Gastrocnemius medialis (tissue), 4 donors: ENCODE measurements at regions not wholly inside any gene's neighbourhood (a gene's known extent, or its start where the extent isn't known, plus 50 kb on each side); places are given as distances from the start of the nearest gene placed in this dataset.

Experiments used
- ATAC-seq, 2 donors: fragments of 150-250 bp; one replicate each; pipeline ENCODE4 v1.9.1; 2016
- DNase-seq, 2 donors: peaks; one replicate each; pipeline ENCODE4 v3.0.0-alpha.2; 2019
- H3K27ac ChIP-seq, 4 donors: fragments of 200-600 bp; sonication (generic); 1 replicate in 1 of 4; 2 replicates in 3 of 4; pipeline ENCODE4 v1.5.1; 2016 to 2018; ENCODE audit warnings: mild to moderate bottlenecking in 2 of 4, moderate library complexity in 1 of 4
- H3K27me3 ChIP-seq, 3 donors: fragments of 200-600 bp; sonication (generic) in 2 of 3; 1 replicate in 1 of 3; 2 replicates in 2 of 3; pipeline versions ENCODE4 v1.5.1 to v1.6.0; 2016 to 2019; ENCODE audit warnings: mild to moderate bottlenecking in 1 of 3, moderate library complexity in 1 of 3
- H3K36me3 ChIP-seq, 2 donors: fragments of 200-600 bp; sonication (generic) in 1 of 2; one replicate each; pipeline ENCODE4 v1.5.1; 2017 to 2018
- H3K4me1 ChIP-seq, 2 donors: fragments of 200-600 bp; sonication (generic) in 1 of 2; one replicate each; pipeline ENCODE4 v1.5.1; 2016 to 2017; ENCODE audit warnings: mild to moderate bottlenecking in 2 of 2
- H3K4me3 ChIP-seq, 4 donors: fragments of 200-600 bp; sonication (generic) in 3 of 4; 1 replicate in 1 of 4; 2 replicates in 3 of 4; pipeline ENCODE4 v1.5.1; 2016 to 2019; ENCODE audit warnings: mild to moderate bottlenecking in 2 of 4
- H3K9me3 ChIP-seq, 3 donors: fragments of 200-600 bp; sonication (generic) in 2 of 3; 1 replicate in 1 of 3; 2 replicates in 2 of 3; pipeline ENCODE4 v1.5.1; 2016 to 2019
- CTCF ChIP-seq, 5 experiments: fragments of 450-650 bp in 3 of 5; fragments of 200-600 bp in 2 of 5; sonication (generic) in 2 of 5; IDR thresholded peaks in 4 of 5; conservative IDR thresholded peaks in 1 of 5; 1 replicate in 4 of 5; 2 replicates in 1 of 5; pipeline ENCODE4 v1.5.1; 2016 to 2019; ENCODE audit warnings: antibody characterized with exemption in 5 of 5, mild to moderate bottlenecking in 3 of 5, moderate library complexity in 3 of 5
- POLR2A ChIP-seq, 2 donors: fragments of 450-650 bp; IDR thresholded peaks; one replicate each; pipeline ENCODE4 v1.6.1; 2017; ENCODE audit warnings: antibody characterized with exemption in 2 of 2, mild to moderate bottlenecking in 2 of 2, moderate library complexity in 2 of 2
- in situ Hi-C, 4 donors: fragments of 200-750 bp; cut with MboI; loops; one replicate each; pipeline versions ENCODE4 v1.15.0 to v1.8.0; 2017; ENCODE audit warnings: low sequenced_read_pairs in 4 of 4
- intact Hi-C: fragments of 100-400 bp; cut with DNase I; formaldehyde crosslinking; loops from one replicate; pipeline ENCODE4 v1.15.1; 2023; ENCODE audit warnings: low total_unique reads

DNA sequence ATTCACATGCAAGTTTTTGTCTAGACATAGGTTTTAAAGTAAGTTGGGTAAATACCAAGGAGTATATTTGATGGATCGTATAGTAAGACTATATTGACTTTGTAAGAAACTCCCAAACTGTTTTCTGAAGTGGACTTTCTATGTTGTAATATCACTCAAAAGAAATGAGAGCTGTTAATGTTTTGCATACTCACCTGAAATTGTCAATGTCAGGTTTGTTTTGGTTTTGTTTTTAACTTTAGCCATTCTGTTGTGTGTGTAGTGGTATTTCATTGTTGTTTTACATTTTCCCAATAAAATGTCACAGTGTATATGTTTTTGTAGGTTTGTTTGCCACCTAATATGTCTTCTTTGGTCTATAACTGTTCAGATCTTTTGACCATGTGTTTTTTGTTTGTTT lies 375.7 kb upstream of the CDH9 start:
- no peaks in the 10 kb centered on the region for H3K9me3 ChIP-seq
- no peaks in the 10 kb centered on the region for H3K36me3 ChIP-seq
- TF ChIP-seq CTCF (IDR thresholded peaks at IDR 0.05 in 4 of 5, conservative IDR thresholded peaks at IDR 0.05 in 1 of 5) (no peak), POLR2A (IDR thresholded peaks at IDR 0.05) (no peak)
- in situ Hi-C loops (no loop called here), intact Hi-C loops (no loop called here)
- H3K27ac ChIP-seq = no peak overlapping the region
- ATAC-seq = no peak
- H3K27me3 ChIP-seq = no peaks in the 10 kb centered on the region
- no peak overlapping the region for H3K4me3 ChIP-seq
- no peaks in the 10 kb centered on the region for H3K4me1 ChIP-seq
- no peak for DNase-seq

DNA sequence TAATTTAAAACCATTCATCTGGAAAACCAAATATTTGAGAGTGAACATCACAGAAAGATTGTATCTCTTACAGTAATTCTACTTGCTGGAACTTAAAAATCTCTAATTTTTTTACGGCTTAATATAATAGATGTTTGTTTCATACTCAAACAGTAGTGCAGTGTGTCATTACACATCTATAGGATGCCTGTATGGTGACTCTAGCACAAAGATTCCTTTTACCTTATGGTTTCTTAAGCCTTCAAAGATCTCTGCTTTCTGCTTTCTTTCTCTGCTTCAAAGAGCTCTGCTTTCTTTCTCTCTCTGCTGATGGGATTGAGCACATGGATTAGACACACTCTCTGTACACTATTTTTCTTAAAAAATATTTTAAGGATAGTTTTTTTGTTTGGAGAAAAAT lies 374.0 kb upstream of the CDH9 start:
- no peak for TF ChIP-seq CTCF (IDR thresholded peaks at IDR 0.05 in 4 of 5, conservative IDR thresholded peaks at IDR 0.05 in 1 of 5)
- no peak for TF ChIP-seq POLR2A (IDR thresholded peaks at IDR 0.05)
- ATAC-seq = no peak
- no peak for DNase-seq
- intact Hi-C loops = no loop called here
- H3K4me3 ChIP-seq = no peak overlapping the region
- no peaks in the 10 kb centered on the region for H3K27me3 ChIP-seq
- no peak overlapping the region for H3K27ac ChIP-seq
- in situ Hi-C loops = no loop called here
- H3K36me3 ChIP-seq = no peaks in the 10 kb centered on the region
- no peaks in the 10 kb centered on the region for H3K4me1 ChIP-seq
- no peaks in the 10 kb centered on the region for H3K9me3 ChIP-seq

DNA sequence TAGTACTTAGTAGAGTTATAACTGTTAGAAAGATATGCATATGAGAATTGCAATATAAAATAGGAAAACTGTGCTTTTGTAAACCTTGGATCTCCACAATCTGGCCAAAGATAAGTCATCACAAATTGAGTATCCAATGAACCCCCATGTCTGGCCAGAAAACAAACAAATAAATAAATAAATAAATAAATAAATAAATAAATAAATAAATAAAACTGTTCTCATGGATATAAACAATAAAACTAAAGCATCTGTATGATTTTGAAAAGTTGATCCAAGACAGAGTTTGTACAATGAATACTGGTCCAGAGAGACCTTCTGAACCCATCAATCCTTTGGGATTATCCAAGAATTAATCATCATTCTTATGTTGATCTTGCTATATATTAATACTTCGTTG lies 367.6 kb upstream of the CDH9 start:
- H3K9me3 ChIP-seq = no peaks in the 10 kb centered on the region
- no peaks in the 10 kb centered on the region for H3K4me1 ChIP-seq
- intact Hi-C loops (no loop called here), in situ Hi-C loops (no loop called here)
- H3K36me3 ChIP-seq = no peaks in the 10 kb centered on the region
- DNase-seq (no peak), ATAC-seq (no peak)
- no peak overlapping the region for H3K27ac ChIP-seq
- H3K4me3 ChIP-seq = no peak overlapping the region
- no peak for TF ChIP-seq POLR2A (IDR thresholded peaks at IDR 0.05)
- no peak for TF ChIP-seq CTCF (IDR thresholded peaks at IDR 0.05 in 4 of 5, conservative IDR thresholded peaks at IDR 0.05 in 1 of 5)
- H3K27me3 ChIP-seq = no peaks in the 10 kb centered on the region

DNA sequence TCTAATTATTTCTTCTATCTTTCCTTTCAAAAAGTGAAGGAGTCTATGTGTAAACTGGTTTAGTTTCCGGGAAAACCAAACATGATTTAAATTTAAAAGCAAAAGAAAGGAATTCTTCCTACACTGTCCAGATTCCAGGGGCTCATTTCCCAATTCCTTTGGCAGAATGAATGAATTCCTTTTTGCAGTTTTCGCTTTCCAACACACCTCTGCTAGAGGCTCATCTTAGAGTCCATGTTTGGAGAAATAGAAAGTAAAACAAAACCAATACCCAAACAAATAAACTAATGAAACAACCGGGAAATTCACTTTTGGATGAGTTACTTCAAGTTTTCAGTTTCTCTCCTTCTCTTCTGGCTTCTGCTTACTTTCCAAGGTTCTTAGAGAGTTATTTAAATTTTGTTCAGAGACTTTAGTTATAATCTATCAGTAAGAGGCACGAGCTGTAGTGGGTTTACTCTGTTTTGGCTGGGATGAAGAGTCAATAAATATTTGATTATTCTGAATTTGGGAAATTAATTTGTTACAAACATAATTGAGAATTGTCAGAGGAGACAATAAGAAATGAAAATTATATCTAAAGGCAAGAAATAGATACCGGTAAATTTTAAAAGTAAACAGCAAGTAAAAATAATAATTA lies 365.0 kb upstream of the CDH9 start:
- no peak overlapping the region for H3K27ac ChIP-seq
- H3K4me1 ChIP-seq = no peaks in the 10 kb centered on the region
- no peak overlapping the region for H3K4me3 ChIP-seq
- no peaks in the 10 kb centered on the region for H3K36me3 ChIP-seq
- no peak for TF ChIP-seq CTCF (IDR thresholded peaks at IDR 0.05 in 4 of 5, conservative IDR thresholded peaks at IDR 0.05 in 1 of 5)
- no peak for TF ChIP-seq POLR2A (IDR thresholded peaks at IDR 0.05)
- H3K9me3 ChIP-seq = no peaks in the 10 kb centered on the region
- DNase-seq = no peak
- H3K27me3 ChIP-seq = no peaks in the 10 kb centered on the region
- ATAC-seq = no peak
- intact Hi-C loops (no loop called here), in situ Hi-C loops (no loop called here)

- no peak for TF ChIP-seq POLR2A (IDR thresholded peaks at IDR 0.05)
- no peak for TF ChIP-seq CTCF (IDR thresholded peaks at IDR 0.05 in 4 of 5, conservative IDR thresholded peaks at IDR 0.05 in 1 of 5)
- no peaks in the 10 kb centered on the region for H3K27me3 ChIP-seq
- ATAC-seq (no peak), DNase-seq (no peak)
- H3K4me1 ChIP-seq = no peaks in the 10 kb centered on the region
- in situ Hi-C loops (no loop called here), intact Hi-C loops (no loop called here)
- H3K36me3 ChIP-seq = no peaks in the 10 kb centered on the region
- H3K4me3 ChIP-seq = no peak overlapping the region
- H3K9me3 ChIP-seq = no peaks in the 10 kb centered on the region
- H3K27ac ChIP-seq = no peak overlapping the region
These were observed 364.4 kb upstream of the CDH9 start for GRCh38 chr5:27402828-27403227.
